Psoas muscle (tissue), 7 donors: ENCODE measurements at regions not wholly inside any gene's neighbourhood (a gene's known extent, or its start where the extent isn't known, plus 50 kb on each side); places are given as distances from the start of the nearest gene placed in this dataset.

ENCODE experiments used
- ATAC-seq, 4 donors: fragments of 200-7000 bp; cut with Tn5 transposase; one replicate each; pipeline ENCODE4 v1.9.1; 2020; ENCODE audit warnings: moderate library complexity in 3 of 4, mild to moderate bottlenecking in 2 of 4
- DNase-seq, 2 donors: peaks; one replicate each; pipeline ENCODE4 v3.0.0-alpha.2; 2020
- H3K27ac ChIP-seq: fragments of 200-600 bp; one replicate; pipeline ENCODE4 v1.8.0; 2022
- H3K27me3 ChIP-seq, 3 donors: fragments of 200-600 bp in 1 of 3; one replicate each; pipeline versions ENCODE4 v1.6.1 to v1.8.0; 2013 to 2022; ENCODE audit warnings: low read length in 2 of 3, mild to moderate bottlenecking in 2 of 3, moderate library complexity in 1 of 3; ENCODE audit not compliant: insufficient read depth in 3 of 3
- H3K36me3 ChIP-seq, 2 donors: fragments of 200-600 bp in 1 of 2; one replicate each; pipeline versions ENCODE4 v1.6.1 to v1.8.0; 2013 to 2022; ENCODE audit warnings: low read depth in 1 of 2, mild to moderate bottlenecking in 1 of 2, moderate library complexity in 1 of 2; ENCODE audit not compliant: insufficient read depth in 1 of 2
- H3K4me1 ChIP-seq: fragments of 200-600 bp; one replicate; pipeline ENCODE4 v1.8.0; 2022
- H3K4me3 ChIP-seq: fragments of 200-600 bp; one replicate; pipeline ENCODE4 v1.8.0; 2022; ENCODE audit warnings: mild to moderate bottlenecking
- H3K9me3 ChIP-seq: fragments of 200-600 bp; one replicate; pipeline ENCODE4 v1.8.0; 2022
- CTCF ChIP-seq: fragments of 200-600 bp; IDR thresholded peaks from one replicate; pipeline ENCODE4 v1.8.0; 2022; ENCODE audit warnings: antibody characterized with exemption
- WGBS, 3 donors: extraction: QIAGEN DNeasy Blood & Tissue Kit; methylation state at CpG; one replicate each; pipeline versions ENCODE4 v1.1.6 to v1.1.7; 2013; 5-methylcytosine and 5-hydroxymethylcytosine counted together
- intact Hi-C, 2 donors: fragments of 100-400 bp; cut with DNase I; formaldehyde crosslinking; loops; one replicate each; pipeline versions ENCODE4 v1.11.0 to v1.14.2; 2022
- donor health status: healthy with polysubstance abuse.
- donor health status: DM: no; HTN: no; CAD: no; lungs with moderate emphysema.
- donor health status: Bipolar disorder and iron deficiency.
- donor health status: healthy.
- donor health status: DM: yes; HTN: yes; CAD: no.
- donor health status: DM: no; HTN: no; CAD: no.
- donor health status: DM: yes; HTN: yes; CAD: no.

GRCh38 chr7:92925876-92926696 is 89.7 kb upstream of the CDK6 start:
- intact Hi-C loops, result no loop called here
- no peak overlapping the region for H3K27ac ChIP-seq
- no peaks in the 10 kb centered on the region for H3K4me1 ChIP-seq
- no peak overlapping the region for H3K4me3 ChIP-seq
- 51 to 59% (median 52%) methylated on average over 9 of the region's 9 CpGs for WGBS, 3 donors
- no peak for DNase-seq
- no peak for ATAC-seq
- TF ChIP-seq CTCF, result no peak
- no peaks in the 10 kb centered on the region for H3K27me3 ChIP-seq
- no peaks in the 10 kb centered on the region for H3K36me3 ChIP-seq
- no peaks in the 10 kb centered on the region for H3K9me3 ChIP-seq

GRCh38 chr7:92924800-92925199 is 88.4 kb upstream of the CDK6 start:
- no peaks in the 10 kb centered on the region for H3K36me3 ChIP-seq
- H3K4me1 ChIP-seq, result no peaks in the 10 kb centered on the region
- intact Hi-C loops, result no loop called here
- no peak for ATAC-seq
- 85 to 87% (median 87%) methylated on average over 15 of the region's 15 CpGs for WGBS, 3 donors
- no peak for TF ChIP-seq CTCF
- H3K4me3 ChIP-seq, result no peak overlapping the region
- H3K9me3 ChIP-seq, result no peaks in the 10 kb centered on the region
- H3K27ac ChIP-seq, result no peak overlapping the region
- no peak for DNase-seq
- no peaks in the 10 kb centered on the region for H3K27me3 ChIP-seq

- TF ChIP-seq CTCF, result no peak
- no peak for DNase-seq
- Histone ChIP-seq H3K27ac (no peak overlapping the region), H3K9me3 (no peaks in the 10 kb centered on the region), H3K4me1 (no peaks in the 10 kb centered on the region), H3K4me3 (no peak overlapping the region), H3K36me3 (no peaks in the 10 kb centered on the region), H3K27me3 (peaks cover 0 to 2% (median 0%) of the 10 kb centered on the region in 3 donors)
- intact Hi-C loops, result no loop called here
- ATAC-seq, result no peak
Measured at GRCh38 chr7:92917230-92917629, 80.9 kb upstream of the CDK6 start.

GRCh38 chr7:92916770-92917224 is 80.4 kb upstream of the CDK6 start:
- Histone ChIP-seq H3K4me3 (no peak overlapping the region), H3K36me3 (no peaks in the 10 kb centered on the region), H3K27me3 (peaks cover 0 to 2% (median 0%) of the 10 kb centered on the region in 3 donors), H3K4me1 (no peaks in the 10 kb centered on the region), H3K27ac (no peak overlapping the region), H3K9me3 (no peaks in the 10 kb centered on the region)
- DNase-seq (no peak), ATAC-seq (no peak)
- TF ChIP-seq CTCF, result no peak
- 16 to 25% (median 17%) methylated on average over 3 of the region's 3 CpGs for WGBS, 3 donors
- intact Hi-C loops, result no loop called here

DNA sequence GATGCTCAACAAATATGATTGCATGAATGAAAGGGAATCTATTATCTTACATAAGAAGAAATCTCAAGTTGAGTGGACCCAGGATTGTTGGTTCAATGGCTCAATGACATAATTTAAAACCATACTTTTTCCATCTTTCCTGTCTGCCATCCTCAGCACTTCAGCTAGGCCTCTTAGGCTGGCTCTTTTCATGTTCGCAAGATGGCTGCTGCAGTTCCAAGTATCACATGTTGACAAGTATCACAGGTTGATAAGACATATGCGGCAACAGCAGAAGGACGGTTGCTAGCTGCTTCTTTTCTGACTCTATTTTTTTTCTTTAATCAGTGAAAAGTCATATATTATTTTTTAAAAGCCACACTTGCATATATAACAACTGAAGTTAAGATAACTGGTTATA is 79.0 kb upstream of the CDK6 start:
- no peak for ATAC-seq
- 97 to 99% (median 98%) methylated on average over 3 of the region's 3 CpGs for WGBS, 3 donors

More for the DNA sequence above, 79.0 kb upstream of the CDK6 start:
- no peak for DNase-seq
- Histone ChIP-seq H3K36me3 (no peaks in the 10 kb centered on the region), H3K4me1 (no peaks in the 10 kb centered on the region), H3K4me3 (no peak overlapping the region), H3K27ac (no peak overlapping the region), H3K27me3 (peaks cover 0 to 2% (median 0%) of the 10 kb centered on the region in 3 donors), H3K9me3 (no peaks in the 10 kb centered on the region)
- TF ChIP-seq CTCF, result no peak
- intact Hi-C loops, result no loop called here
